ENCODE measurements at regions not wholly inside any gene's neighbourhood (a gene's known extent, or its start where the extent isn't known, plus 50 kb on each side); places are given as distances from the start of the nearest gene placed in this dataset.
"Not testable (repeated sequence)": the region's sequence is repeated elsewhere in the genome, so short reads cannot be mapped to it uniquely, and the experiment has no call there.

DNA sequence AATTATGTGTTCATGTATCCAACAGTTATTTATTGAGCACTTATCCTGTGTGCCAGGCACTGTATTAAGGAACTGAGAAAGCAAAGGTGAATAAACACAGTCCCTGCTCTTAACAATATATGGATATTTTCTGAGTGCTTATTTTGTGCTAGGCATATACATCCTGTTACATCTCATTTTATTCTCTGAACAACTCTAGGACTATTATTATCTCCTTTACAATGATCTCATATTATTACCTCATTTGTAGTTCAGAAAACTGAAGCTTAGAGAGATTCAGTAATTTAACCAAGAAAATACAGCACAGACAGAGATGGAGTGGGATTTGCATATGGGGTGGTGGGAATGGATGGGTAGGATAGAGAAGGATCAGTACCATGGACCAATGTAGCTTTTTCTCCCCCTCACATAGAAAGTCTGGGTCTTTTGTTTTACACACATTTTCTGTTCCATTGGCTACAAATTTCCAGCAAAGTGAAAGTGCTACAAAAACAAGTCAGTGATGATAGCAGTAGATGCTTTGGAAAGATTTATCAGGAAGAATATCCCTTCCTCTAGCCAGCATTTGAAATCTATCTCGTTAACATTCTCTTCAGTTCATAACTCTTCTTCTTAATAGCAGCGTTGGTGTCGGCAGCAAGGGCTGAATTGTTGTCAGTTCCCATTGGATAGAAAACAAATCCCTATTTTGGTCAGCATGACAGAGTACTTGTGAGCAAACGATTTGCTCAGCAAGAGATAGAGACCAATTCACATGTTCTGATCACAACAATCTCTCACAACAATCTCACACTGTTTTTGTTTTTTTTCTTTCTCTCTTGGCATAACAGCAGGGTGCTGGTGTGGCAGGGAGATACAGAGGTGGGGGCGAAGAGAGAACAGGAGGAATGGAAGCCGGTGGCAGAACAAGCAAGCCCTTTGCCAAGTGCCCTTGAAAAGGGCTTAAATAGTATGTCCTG lies 102.2 kb upstream of the KCTD1 start:
- DNase-seq (ENCODE audit: low spot score) = no peak

DNA sequence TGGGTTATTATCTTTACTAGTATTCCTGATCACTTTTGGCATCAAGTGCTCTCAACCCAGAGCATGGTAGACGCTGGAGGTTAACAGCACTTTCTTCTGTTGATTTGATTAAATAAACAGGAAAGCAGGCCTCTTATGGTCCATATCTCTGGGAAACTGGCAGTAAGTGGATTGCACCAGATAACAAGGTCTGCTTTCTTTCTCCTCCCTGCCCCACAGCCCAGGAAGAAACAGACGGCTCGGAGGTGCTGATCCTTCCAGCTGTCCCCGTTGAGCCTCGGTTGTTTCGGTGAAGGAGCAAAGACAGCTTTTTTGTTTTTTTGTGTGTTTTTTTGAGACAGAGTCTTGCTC lies 100.8 kb upstream of the KCTD1 start:
- DNase-seq (ENCODE audit: low spot score) = no peak

DNA sequence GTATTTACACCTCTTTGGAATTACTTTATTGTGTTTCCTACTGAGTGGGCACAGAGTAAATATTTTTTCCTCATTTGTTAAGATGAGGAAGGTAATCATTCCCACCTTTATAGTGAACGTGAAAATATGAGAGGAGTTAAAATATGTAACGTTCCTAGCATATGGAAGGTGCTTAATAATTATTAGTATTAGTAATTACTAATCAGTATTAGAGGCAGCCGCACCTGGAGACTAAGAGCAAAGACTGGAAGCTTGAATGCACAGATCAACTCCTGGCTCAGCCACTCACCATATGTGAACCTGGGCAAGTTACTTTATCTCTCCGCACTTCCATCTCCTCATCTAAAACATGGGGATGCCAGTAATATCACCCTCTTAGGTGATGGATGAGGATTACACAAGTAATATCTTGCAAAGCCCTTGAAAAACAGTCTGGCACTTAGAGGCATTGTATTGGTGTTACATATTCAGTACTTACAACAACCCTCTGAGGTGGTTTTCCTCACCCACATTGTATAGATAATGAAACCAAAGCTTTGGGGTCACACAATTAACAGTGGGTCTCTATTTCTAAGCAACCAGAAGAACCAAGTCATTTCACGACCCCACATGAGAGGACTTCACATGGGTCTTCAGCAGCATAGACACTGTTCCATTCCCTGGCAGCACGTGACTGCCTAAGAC lies 100.3 kb upstream of the KCTD1 start:
- DNase-seq (ENCODE audit: low spot score) = no peak

DNA sequence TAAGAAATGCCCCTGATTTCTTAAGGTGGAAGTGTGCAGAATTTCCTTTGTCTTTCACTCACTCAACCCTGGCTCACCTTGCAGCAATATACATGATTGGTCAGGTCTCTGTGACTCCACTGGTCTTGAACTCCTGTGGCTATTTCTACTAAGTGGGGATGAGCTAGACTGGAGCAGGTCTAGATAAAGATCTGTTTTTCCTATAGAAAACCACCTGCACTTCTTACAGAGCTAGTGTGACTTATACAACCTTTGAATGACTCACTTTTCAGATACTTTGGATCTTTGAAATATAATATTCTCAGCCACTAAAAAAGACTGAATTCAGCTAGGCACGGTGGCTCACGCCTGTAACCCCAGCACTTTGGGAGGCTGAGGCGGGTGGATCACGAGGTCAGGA lies 98.5 kb upstream of the KCTD1 start:
- DNase-seq (ENCODE audit: low spot score) = no peak

DNA sequence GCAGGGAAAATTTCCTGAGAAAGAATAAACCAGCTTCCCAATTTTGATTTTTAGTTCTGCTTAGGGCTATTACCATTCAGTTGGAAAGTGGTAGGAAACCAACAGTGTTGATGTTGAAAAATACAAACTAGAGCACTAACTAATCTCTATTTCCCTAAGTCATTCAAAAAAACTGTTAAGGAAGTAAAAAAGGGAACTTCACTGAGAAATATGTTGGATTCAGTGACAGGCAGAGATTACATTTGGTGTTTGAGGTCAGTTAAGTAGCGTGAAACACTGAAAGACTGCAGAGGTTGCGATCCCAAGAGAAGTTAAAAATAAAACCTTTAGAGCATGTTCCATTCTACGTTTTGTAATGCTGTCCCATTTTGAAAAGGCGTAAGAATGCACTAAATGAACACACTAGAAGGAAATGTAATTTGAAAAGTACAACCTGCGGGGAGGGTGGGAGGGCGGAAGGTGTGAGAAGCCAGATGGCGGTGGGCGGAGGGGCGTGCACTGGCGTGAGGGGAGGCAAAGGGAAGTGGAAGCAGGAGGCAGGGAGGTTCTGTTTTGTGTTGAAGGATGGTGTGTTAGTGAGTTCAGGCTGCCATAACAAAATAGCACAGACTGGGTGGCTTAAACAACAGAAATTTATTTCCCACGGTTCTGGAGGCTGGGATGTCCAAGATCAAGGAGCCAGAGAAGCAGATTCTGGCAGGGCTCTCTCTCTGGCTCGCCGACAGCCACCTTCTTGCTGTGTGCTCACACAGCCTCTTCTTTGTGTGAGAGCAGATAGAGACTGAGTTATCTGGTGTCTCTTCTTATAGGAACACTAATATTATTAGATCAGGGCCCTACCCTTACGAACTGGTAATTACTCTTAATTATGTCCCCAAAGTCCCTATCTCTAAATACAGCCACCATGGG lies 94.3 kb upstream of the KCTD1 start:
- DNase-seq (ENCODE audit: low spot score) = no peak

DNA sequence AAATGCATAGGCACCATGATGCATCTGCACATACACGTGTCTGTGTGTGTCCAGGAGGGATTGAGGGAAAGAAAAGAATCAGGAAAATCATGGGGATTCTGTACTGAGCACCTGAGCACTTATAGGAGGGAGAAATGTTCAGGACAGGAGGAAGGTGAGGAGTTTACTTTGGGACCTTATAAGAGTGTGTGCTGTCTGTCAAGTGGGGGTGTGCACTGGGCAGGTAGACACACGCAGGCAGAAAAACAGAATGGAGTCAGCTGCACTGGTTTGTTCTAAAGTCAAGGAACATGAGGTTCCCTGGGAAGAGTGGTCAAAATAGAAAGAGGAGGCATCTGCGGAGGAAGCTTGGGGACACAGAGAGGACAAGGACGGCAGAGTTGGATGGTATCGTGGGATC lies 92.2 kb upstream of the KCTD1 start:
- DNase-seq (ENCODE audit: low spot score) = no peak

- no peak for DNase-seq (ENCODE audit: low spot score)
These were observed 90.8 kb upstream of the KCTD1 start for GRCh38 chr18:26639149-26639548.

DNA sequence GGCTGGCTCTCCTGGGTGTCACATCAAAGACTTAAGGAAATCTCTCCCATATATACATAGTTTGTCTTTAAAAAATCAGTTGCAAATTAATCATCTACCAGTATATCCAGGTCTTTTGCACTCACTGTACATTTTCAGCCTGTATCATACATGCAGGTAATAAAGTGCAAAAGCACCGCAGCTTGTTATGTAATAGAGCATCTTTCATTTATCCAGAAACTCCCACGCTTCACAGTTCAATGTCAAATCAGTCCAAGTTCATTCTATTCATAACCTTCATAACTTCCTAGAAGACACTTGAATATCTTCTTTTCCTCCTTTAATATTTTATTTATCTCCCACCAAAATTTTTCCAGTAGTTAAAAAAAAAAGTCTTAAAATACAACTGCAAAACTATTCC lies 89.6 kb upstream of the KCTD1 start:
- no peak for DNase-seq (ENCODE audit: low spot score)

DNA sequence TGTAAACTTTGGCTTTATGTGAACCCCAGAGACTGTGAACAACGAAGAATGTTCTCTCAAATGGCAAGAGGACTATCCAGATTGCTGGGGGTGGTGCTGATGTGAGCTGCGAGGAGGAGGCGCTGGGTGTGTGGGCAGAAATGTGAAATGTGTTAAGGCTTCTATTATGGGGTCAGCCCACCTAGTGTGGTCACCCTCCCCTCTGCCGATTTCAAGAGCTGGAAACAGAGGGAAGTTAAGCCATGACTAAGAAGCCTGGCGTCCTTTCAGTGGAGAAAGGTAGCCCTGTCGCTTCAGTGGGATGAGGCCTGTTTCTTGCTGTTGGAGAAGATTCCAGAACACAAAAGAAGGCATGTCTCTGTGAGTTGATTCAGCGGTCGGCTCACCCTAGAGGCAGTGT lies 89.0 kb upstream of the KCTD1 start:
- DNase-seq (ENCODE audit: low spot score) = no peak

GRCh38 chr18:26635466-26635865 lies 87.1 kb upstream of the KCTD1 start:
- no peak for DNase-seq (ENCODE audit: low spot score)

- no peak for DNase-seq (ENCODE audit: low spot score)
These were observed 86.3 kb upstream of the KCTD1 start for GRCh38 chr18:26634631-26635030.

DNA sequence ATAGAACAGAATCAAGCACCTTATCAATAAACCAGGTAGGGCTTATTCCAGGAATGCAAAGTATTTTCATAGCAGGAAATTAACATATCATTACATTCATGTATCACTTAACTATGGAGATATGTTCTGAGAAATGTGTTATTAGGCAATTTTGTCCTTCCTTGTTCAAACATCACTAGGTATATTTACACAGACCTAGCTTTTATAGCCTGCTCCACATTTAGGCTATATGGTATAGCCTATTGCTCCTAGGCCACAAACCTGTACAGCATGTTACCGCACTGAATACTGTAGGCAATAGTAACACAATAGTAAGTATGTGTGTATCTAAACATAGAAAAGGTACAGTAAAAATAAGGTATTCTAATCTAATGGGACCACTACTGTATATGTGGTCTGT lies 82.8 kb upstream of the KCTD1 start:
- no peak for DNase-seq (ENCODE audit: low spot score)

DNA sequence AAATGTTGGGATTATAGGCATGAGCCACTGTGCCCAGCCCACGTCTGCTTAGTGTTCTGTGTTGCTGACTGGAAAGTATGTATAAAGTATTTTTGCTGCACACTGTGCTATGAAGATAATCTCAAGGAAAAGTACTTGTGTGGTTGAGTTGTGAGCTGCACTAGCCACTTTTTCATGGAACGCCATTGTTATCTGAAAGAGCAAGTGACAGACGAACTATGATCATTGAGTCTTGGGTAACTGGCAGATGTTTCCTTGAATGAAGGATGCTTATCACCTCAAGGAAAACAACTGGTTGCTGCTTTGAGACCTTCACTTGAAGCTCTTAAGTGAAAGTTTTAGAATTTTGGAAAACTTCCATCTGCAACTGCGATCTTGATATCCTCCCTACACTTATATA lies 82.2 kb upstream of the KCTD1 start:
- no peak for DNase-seq (ENCODE audit: low spot score)

- DNase-seq (ENCODE audit: low spot score) = no peak
These were observed 79.7 kb upstream of the KCTD1 start for GRCh38 chr18:26628017-26628416.

DNA sequence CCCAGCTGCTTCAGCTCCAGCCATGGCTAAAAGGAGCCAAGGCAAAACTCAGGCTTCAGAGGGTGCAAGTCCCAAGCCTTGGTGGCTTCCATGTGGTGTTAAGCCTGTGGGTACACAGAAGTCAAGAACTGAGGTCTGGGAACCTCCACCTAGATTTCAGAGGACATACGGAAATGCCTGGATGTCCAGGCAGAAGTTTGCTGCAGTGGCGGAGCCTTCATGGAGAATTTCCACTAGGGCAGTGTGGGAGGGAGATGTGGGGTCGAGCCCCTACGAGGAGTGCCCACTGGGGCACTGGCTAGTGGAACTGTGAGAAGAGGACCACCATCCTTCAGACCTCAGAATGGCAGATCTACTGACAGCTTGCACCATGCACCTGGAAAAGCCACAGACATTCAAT lies 76.1 kb upstream of the KCTD1 start:
- DNase-seq (ENCODE audit: low spot score) = no peak

DNA sequence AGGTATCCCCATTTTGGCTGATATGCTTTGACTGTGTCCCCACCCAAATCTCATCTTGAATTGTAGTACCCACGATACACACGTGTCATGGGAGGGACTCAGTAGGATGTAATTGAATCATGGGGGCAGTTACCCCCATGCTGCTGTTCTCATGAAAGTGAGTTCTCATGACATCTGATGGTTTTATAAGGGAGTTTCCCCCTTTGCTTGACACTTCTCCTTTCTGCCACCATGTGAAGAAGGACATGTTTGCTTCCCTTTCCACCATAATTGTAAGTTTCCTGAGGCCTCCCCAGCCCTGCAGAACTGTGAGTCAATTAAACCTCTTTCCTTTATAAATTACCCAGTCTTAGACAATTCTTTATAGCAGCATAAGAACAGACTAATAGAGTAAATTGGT lies 75.0 kb upstream of the KCTD1 start:
- DNase-seq (ENCODE audit: low spot score) = not testable (repeated sequence)

DNA sequence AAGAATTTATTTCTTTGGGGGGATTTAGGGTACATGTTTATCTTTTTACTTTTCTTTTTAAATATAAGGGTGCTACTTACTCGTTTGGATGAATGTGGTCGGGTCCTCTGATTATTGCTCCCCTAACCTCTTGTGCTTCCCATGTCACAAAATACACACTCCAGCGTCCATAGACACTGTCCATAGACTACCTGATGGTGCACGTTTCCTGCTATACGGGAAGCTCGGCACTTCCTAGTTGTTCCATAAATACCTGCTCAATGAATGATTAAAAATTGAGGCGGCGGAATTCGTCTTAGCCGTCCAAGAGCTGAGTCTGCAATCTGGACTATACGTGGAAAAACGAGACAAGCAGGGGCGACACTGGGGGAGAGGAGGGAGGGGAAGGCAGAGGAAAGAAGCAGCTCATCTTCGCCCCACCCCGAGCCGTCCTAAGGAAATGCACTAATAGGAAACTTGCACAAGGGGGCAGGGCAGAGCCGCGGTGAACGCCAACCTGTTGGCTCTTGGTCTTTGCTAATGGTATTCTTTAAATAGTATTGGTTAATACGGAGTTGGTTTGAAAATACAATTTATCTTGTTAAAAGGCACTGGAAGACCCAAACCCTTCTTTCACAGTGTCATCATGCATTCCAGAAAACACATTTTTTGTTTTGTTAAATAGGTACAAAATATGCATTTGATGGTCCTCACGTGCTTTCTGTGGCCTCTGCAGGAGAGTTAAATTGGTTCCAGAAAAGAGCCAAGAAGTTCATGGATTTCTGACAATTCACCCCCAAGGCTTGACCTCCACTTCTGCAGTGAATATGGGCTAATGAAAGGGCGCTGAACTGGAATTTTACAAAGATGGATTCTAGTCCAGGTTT lies 73.0 kb upstream of the KCTD1 start:
- peak; percentile 18 for DNase-seq (ENCODE audit: low spot score)

DNA sequence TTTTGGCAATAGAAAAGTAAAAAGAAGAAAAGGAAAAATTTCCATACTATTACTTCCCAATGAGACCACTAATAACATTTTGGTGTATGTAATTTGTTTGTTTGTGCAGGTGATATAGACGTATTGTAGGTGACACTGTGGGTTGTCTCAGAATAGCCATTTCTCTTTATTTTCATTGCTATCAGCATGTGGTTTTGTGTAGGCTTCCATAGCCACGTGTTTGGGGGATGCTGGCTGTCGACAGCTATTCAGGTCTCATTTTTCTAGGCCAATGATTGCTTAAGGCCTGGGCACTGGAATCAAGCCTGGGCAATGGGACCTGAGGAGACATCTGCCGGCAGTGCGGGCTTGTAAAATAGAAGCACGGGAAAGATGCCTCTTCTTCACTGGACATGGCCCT lies 71.0 kb upstream of the KCTD1 start:
- DNase-seq (ENCODE audit: low spot score) = no peak

DNA sequence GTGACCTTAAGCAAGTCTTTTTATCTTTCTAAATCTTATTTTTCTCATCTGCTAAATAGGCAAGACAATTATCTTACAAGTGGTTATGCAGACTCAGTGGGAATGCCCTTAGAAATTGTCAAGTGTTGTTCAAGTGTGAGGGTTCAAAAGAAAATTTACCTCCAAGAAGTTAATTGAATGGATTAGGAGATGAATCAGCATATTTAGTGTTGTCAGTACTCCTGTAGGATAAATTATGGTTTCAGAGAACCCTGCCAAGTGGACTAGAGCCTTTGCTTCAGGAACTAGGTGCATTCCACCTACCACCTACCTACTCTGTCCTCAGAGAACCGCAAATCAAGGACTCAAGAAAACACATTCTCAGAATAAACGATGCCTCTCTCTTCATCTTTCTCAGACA lies 69.8 kb upstream of the KCTD1 start:
- no peak for DNase-seq (ENCODE audit: low spot score)

- DNase-seq (ENCODE audit: low spot score) = peak; percentile 24
These were observed 68.8 kb upstream of the KCTD1 start for GRCh38 chr18:26617151-26617554.

DNA sequence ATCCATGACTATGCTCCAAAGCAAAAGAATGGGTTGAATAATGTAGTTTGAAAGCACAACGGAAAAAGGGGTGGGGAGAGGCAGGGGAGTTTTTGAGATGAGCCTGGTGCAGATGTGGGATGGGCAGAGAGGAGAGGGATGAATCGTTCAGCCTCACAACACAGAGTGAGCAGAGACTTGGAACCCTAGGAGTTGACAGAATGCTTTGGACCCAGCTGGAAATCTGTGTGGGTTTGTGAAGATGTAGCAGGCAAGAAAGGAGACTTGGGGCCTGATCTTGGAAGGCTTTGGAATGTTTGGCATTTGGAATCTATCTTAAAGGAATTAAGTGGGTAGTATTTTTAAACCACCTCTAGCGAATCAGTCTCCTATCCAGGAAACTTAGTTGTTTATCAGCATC lies 66.0 kb upstream of the KCTD1 start:
- DNase-seq (ENCODE audit: low spot score) = no peak

Data from SW480 (cell line).